ENCODE measurements at regions not wholly inside any gene's neighbourhood (a gene's known extent, or its start where the extent isn't known, plus 50 kb on each side); places are given as distances from the start of the nearest gene placed in this dataset.
"Not testable (repeated sequence)": the region's sequence is repeated elsewhere in the genome, so short reads cannot be mapped to it uniquely, and the experiment has no call there.

DNA sequence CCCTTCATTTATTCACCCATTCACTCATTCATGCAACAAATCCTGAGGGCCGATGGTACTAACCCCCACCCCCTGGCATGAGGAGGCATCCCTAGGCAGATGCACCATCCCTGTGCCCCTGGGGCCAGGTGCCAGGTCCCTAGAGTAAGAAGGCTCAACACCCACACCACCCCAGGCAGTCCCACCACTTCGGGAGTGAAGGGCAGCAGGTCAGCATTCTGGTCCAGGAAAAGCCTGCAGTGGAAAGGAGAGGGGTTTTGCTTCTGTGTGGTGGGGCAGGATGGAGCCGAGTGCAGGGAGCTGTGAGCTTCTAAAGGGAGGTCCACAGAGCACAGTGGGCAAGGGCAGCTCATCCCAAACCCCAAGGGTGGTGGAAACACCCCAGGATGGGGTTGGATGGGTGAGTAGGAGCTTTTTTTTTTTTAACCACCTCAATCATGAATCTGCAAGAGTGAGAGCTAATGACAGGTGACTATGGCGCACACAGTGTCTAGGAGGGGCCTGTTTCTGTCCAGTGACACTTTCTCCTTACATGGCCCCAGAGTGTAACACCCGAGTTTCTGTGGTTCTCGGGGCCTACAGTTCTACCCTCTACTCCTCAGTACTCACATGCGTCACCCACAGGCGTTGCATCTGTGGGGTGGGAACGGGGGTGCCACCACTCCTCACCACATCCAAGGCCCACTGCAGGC is 414.3 kb downstream of the TMEM121 start:
- DNase-seq = no peak
- H3K4me3 ChIP-seq = no peak overlapping the region
- no peak overlapping the region for H3K27ac ChIP-seq
- WGBS, 5 donors = 75 to 80% (median 78%) methylated on average over 8 to 9 of the region's 9 CpGs
- H3K4me1 ChIP-seq = peaks cover 0 to 6% (median 0%) of the 10 kb centered on the region in 4 donors
- no peak for TF ChIP-seq CTCF (IDR thresholded peaks at IDR 0.05)
- no peak for TF ChIP-seq POLR2A (IDR thresholded peaks at IDR 0.05)
- TF ChIP-seq POLR2AphosphoS5 (IDR thresholded peaks at IDR 0.05) = no peak
- no peak for TF ChIP-seq EP300 (IDR thresholded peaks at IDR 0.05)
- peaks cover 0 to 10% (median 0%) of the 10 kb centered on the region in 3 donors for H3K27me3 ChIP-seq
- no peaks in the 10 kb centered on the region for H3K36me3 ChIP-seq
- intact Hi-C loops (cut with DNase I; ENCODE audit: low total_unique reads) = no loop called here
- H3K9me3 ChIP-seq = peaks cover 0 to 37% (median 33%) of the 10 kb centered on the region in 4 donors

- H3K4me3 ChIP-seq = no peak overlapping the region
- intact Hi-C loops (cut with DNase I; ENCODE audit: low total_unique reads) = no loop called here
- H3K27ac ChIP-seq = no peak overlapping the region
- H3K36me3 ChIP-seq = no peaks in the 10 kb centered on the region
- 81 to 89% (median 83%) methylated on average over 24 of the region's 24 CpGs for WGBS, 5 donors
- H3K4me1 ChIP-seq = peaks cover 0 to 6% (median 0%) of the 10 kb centered on the region in 4 donors
- peaks cover 0 to 31% (median 29%) of the 10 kb centered on the region in 4 donors for H3K9me3 ChIP-seq
- no peak for TF ChIP-seq CTCF (IDR thresholded peaks at IDR 0.05)
- no peak for DNase-seq
- peaks cover 0 to 10% (median 0%) of the 10 kb centered on the region in 3 donors for H3K27me3 ChIP-seq
These were observed 415.1 kb downstream of the TMEM121 start for GRCh38 chr14:105941226-105942166.

DNA sequence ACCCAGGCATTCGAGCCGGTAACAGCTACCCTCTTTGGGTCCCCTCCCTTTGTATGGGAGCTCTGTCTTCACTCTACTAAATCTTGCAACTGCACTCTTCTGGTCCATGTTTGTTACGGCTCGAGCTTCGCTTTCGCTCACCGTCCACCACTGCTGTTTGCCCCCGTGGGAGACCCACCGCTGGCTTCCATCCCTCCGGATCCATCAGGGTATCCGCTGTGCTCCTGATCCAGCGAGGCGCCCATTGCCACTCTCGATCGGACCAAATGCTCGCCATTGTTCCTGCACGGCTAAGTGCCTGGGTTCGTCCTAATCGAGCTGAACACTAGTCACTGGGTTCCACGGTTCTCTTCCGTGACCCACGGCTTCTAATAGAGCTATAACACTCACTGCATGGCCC is 416.3 kb downstream of the TMEM121 start:
- H3K36me3 ChIP-seq; H3K27ac ChIP-seq; intact Hi-C loops (cut with DNase I; ENCODE audit: low total_unique reads); H3K4me1 ChIP-seq; DNase-seq; H3K4me3 ChIP-seq; H3K27me3 ChIP-seq: not testable (repeated sequence)
- WGBS, 5 donors = 87 to 92% (median 88%) methylated on average over 21 to 22 of the region's 22 CpGs
- H3K9me3 ChIP-seq = peaks cover 0 to 24% (median 22%) of the 10 kb centered on the region in 4 donors

DNA sequence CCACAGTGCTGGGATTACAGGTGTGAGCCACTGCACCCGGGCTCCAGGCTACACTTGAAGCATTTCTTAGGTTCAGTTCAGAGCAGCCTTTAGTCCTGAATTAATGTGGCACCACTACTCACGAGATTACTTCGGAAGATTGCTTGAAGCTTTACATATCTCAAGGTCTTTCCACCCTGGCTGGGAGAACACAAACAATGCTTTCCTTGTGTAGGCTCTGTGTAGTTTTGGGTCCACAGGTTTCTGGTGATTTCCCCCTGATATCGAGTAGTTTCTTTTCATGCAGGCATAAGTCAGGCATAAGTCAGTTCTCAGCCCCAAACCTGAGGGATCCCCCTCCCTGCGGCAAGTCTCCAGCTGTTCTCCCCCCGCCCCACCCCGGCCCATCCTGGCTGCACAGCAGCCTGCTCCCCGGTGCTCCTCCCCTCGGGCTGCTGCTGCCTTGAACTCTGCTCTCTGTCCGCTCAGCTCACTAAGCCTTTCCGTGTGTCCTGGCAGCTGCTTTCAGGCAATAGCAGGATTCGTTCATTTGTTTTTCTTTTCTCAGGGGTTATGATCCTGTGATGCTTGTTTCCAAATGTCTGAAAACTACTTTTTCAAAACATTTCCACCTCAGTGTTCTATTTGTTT is 417.7 kb downstream of the TMEM121 start:
- Histone ChIP-seq H3K36me3 (no peaks in the 10 kb centered on the region), H3K4me1 (peaks cover 0 to 6% (median 0%) of the 10 kb centered on the region in 4 donors), H3K4me3 (no peak overlapping the region), H3K27me3 (peaks cover 0 to 7% (median 0%) of the 10 kb centered on the region in 3 donors), H3K27ac (no peak overlapping the region), H3K9me3 (peaks cover 0 to 12% (median 10%) of the 10 kb centered on the region in 4 donors)
- intact Hi-C loops (cut with DNase I; ENCODE audit: low total_unique reads) = no loop called here
- 60 to 72% (median 68%) methylated on average over 12 of the region's 12 CpGs for WGBS, 5 donors
- TF ChIP-seq CTCF (IDR thresholded peaks at IDR 0.05) (no peak), POLR2AphosphoS5 (IDR thresholded peaks at IDR 0.05) (no peak), POLR2A (IDR thresholded peaks at IDR 0.05) (no peak), EP300 (IDR thresholded peaks at IDR 0.05) (no peak)
- DNase-seq = no peak

Data from stomach (tissue), 8 donors.